ENCODE measurements at regions not wholly inside any gene's neighbourhood (a gene's known extent, or its start where the extent isn't known, plus 50 kb on each side); places are given as distances from the start of the nearest gene placed in this dataset.

GRCh38 chr11:112364962-112365481, 104.4 kb upstream of the PLET1 start:
- Histone ChIP-seq H3K4me1 (ENCODE audit: control insufficient read depth in 4 of 4, insufficient read depth in 4 of 4, low read length in 3 of 4) (no peaks in the 10 kb centered on the region), H3K27ac (ENCODE audit: low read depth in 1 of 2, low read length in 2 of 2) (no peak overlapping the region), H3K9me3 (ENCODE audit: control insufficient read depth in 4 of 4, low read length in 3 of 4) (no peaks in the 10 kb centered on the region), H3K36me3 (ENCODE audit: control insufficient read depth in 4 of 4, insufficient read depth in 3 of 4, low read depth in 1 of 4, low read length in 3 of 4) (no peaks in the 10 kb centered on the region), H3K9ac (ENCODE audit: low read depth in 1 of 2, low read length in 2 of 2) (no peak overlapping the region), H3K27me3 (ENCODE audit: control insufficient read depth in 4 of 4, insufficient read depth in 4 of 4, low read length in 3 of 4) (peaks cover 0 to 2% (median 0%) of the 10 kb centered on the region in 4 donors), H3K4me3 (ENCODE audit: low read depth in 1 of 3, low read length in 3 of 3) (no peak overlapping the region)
- no peak for TF ChIP-seq GABPA (IDR thresholded peaks at IDR 0.05 in 1 of 2, conservative IDR thresholded peaks at IDR 0.05 in 1 of 2)
- 91% methylated on average over 7 of the region's 7 CpGs for WGBS
- DNase-seq (ENCODE audit: low spot score): no peak

- Histone ChIP-seq H3K36me3 (ENCODE audit: control insufficient read depth in 4 of 4, insufficient read depth in 3 of 4, low read depth in 1 of 4, low read length in 3 of 4) (no peaks in the 10 kb centered on the region), H3K4me1 (ENCODE audit: control insufficient read depth in 4 of 4, insufficient read depth in 4 of 4, low read length in 3 of 4) (no peaks in the 10 kb centered on the region), H3K9ac (ENCODE audit: low read depth in 1 of 2, low read length in 2 of 2) (no peak overlapping the region), H3K27ac (ENCODE audit: low read depth in 1 of 2, low read length in 2 of 2) (no peak overlapping the region), H3K27me3 (ENCODE audit: control insufficient read depth in 4 of 4, insufficient read depth in 4 of 4, low read length in 3 of 4) (peaks cover 0 to 3% (median 0%) of the 10 kb centered on the region in 4 donors), H3K9me3 (ENCODE audit: control insufficient read depth in 4 of 4, low read length in 3 of 4) (no peaks in the 10 kb centered on the region), H3K4me3 (ENCODE audit: low read depth in 1 of 3, low read length in 3 of 3) (no peak overlapping the region)
- TF ChIP-seq HNF4G (IDR thresholded peaks at IDR 0.05) (no peak), ZBTB33 (IDR thresholded peaks at IDR 0.05) (no peak), ATF3 (IDR thresholded peaks at IDR 0.05) (no peak), EGR1 (IDR thresholded peaks at IDR 0.05; ENCODE audit: low read depth in 2 of 2) (no peak), RAD21 (IDR thresholded peaks at IDR 0.05) (no peak), CTCF (IDR thresholded peaks at IDR 0.05; ENCODE audit: low read depth, low read length, missing input control) (no peak), REST (IDR thresholded peaks at IDR 0.05) (no peak), HNF4A (conservative IDR thresholded peaks at IDR 0.05) (no peak), SP1 (IDR thresholded peaks at IDR 0.05) (no peak), FOXA1 (IDR thresholded peaks at IDR 0.05) (no peak), NR2F2 (IDR thresholded peaks at IDR 0.05) (no peak), FOXA2 (IDR thresholded peaks at IDR 0.05) (no peak), YY1 (IDR thresholded peaks at IDR 0.05) (no peak), TAF1 (conservative IDR thresholded peaks at IDR 0.05) (no peak), MAX (IDR thresholded peaks at IDR 0.05) (no peak), JUND (IDR thresholded peaks at IDR 0.05) (no peak), RXRA (IDR thresholded peaks at IDR 0.05) (no peak), GABPA (IDR thresholded peaks at IDR 0.05 in 1 of 2, conservative IDR thresholded peaks at IDR 0.05 in 1 of 2) (no peak)
- no peak for DNase-seq (ENCODE audit: low spot score)
- 92% methylated on average over 4 of the region's 4 CpGs for WGBS
Observed at GRCh38 chr11:112366012-112366411, 105.4 kb upstream of the PLET1 start.

All from liver (tissue), 8 donors.